ENCODE measurements at regions not wholly inside any gene's neighbourhood (a gene's known extent, or its start where the extent isn't known, plus 50 kb on each side); places are given as distances from the start of the nearest gene placed in this dataset.

GRCh38 chr18:25473008-25473407, 121.0 kb upstream of the ZNF521 start:
- no peak for TF ChIP-seq EZH2phosphoT487 (IDR thresholded peaks at IDR 0.05; ENCODE audit: borderline replicate concordance, low read length)
- TF ChIP-seq, protein P1, sequence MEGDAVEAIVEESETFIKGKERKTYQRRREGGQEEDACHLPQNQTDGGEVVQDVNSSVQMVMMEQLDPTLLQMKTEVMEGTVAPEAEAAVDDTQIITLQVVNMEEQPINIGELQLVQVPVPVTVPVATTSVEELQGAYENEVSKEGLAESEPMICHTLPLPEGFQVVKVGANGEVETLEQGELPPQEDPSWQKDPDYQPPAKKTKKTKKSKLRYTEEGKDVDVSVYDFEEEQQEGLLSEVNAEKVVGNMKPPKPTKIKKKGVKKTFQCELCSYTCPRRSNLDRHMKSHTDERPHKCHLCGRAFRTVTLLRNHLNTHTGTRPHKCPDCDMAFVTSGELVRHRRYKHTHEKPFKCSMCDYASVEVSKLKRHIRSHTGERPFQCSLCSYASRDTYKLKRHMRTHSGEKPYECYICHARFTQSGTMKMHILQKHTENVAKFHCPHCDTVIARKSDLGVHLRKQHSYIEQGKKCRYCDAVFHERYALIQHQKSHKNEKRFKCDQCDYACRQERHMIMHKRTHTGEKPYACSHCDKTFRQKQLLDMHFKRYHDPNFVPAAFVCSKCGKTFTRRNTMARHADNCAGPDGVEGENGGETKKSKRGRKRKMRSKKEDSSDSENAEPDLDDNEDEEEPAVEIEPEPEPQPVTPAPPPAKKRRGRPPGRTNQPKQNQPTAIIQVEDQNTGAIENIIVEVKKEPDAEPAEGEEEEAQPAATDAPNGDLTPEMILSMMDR (conservative IDR thresholded peaks at IDR 0.05; ENCODE audit: low read depth, low read length) = no peak
- TF ChIP-seq EZH2 (IDR thresholded peaks at IDR 0.05; ENCODE audit: low read length, unreplicated experiment) = no peak
